ENCODE measurements at regions not wholly inside any gene's neighbourhood (a gene's known extent, or its start where the extent isn't known, plus 50 kb on each side); places are given as distances from the start of the nearest gene placed in this dataset.

DNA sequence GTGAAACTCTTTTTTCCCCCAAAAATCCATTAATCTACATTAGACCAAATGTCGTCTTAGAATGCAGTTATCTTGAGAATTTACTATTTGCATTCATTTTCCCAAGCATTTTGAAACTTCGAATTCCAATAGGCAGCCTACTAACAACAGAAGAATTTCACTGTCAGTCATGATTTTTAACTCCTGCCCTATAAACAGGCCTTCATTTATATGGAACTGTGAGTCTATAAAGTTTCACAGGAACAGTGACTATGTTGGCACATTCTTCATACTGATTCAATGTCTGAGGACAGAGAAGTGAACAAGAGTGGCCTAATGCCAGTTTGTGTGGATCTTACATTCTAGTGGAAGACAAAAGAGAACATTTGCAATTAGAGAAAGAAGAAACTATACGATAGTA lies 198.0 kb downstream of the PCDH17 start:
- TF ChIP-seq, protein P1, sequence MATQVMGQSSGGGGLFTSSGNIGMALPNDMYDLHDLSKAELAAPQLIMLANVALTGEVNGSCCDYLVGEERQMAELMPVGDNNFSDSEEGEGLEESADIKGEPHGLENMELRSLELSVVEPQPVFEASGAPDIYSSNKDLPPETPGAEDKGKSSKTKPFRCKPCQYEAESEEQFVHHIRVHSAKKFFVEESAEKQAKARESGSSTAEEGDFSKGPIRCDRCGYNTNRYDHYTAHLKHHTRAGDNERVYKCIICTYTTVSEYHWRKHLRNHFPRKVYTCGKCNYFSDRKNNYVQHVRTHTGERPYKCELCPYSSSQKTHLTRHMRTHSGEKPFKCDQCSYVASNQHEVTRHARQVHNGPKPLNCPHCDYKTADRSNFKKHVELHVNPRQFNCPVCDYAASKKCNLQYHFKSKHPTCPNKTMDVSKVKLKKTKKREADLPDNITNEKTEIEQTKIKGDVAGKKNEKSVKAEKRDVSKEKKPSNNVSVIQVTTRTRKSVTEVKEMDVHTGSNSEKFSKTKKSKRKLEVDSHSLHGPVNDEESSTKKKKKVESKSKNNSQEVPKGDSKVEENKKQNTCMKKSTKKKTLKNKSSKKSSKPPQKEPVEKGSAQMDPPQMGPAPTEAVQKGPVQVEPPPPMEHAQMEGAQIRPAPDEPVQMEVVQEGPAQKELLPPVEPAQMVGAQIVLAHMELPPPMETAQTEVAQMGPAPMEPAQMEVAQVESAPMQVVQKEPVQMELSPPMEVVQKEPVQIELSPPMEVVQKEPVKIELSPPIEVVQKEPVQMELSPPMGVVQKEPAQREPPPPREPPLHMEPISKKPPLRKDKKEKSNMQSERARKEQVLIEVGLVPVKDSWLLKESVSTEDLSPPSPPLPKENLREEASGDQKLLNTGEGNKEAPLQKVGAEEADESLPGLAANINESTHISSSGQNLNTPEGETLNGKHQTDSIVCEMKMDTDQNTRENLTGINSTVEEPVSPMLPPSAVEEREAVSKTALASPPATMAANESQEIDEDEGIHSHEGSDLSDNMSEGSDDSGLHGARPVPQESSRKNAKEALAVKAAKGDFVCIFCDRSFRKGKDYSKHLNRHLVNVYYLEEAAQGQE (IDR thresholded peaks at IDR 0.05; ENCODE audit: insufficient read depth in 1 of 2, low read depth in 2 of 2, low read length in 2 of 2) = no peak
- TF ChIP-seq FOXP2 (optimal IDR thresholded peaks at IDR 0.05; ENCODE audit: borderline replicate concordance, extremely low read depth, extremely low read length, insufficient read depth) (no peak), TAF1 (IDR thresholded peaks at IDR 0.05; ENCODE audit: borderline replicate concordance, insufficient read depth, low read length) (no peak)

DNA sequence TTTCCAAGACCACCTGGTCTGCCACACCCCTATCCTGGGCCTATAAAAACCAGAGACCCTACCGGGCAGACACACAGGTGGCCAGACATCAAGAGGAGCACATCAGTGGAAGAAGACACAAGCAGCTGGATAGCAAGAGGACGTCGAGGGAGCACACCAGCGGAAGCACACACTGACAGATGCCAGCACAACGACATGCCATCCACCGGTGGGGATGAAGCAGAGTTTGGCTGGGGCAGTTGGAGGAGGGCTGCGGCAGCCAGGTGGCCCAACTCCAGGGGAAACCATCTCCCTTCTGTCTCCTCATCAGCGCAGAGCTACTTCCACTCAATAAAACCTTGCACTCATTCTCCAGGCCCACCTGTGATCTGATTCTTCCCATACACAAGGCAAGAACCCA lies 200.6 kb downstream of the PCDH17 start:
- TF ChIP-seq, protein P1 (IDR thresholded peaks at IDR 0.05; ENCODE audit: insufficient read depth in 1 of 2, low read depth in 2 of 2, low read length in 2 of 2) = no peak
- TF ChIP-seq TAF1 (IDR thresholded peaks at IDR 0.05; ENCODE audit: borderline replicate concordance, insufficient read depth, low read length) (no peak), POLR2AphosphoS5 (IDR thresholded peaks at IDR 0.05; ENCODE audit: low read depth, low read length) (no peak), SIN3A (IDR thresholded peaks at IDR 0.05; ENCODE audit: borderline replicate concordance, insufficient read depth, low read length) (no peak), FOXP2 (optimal IDR thresholded peaks at IDR 0.05; ENCODE audit: borderline replicate concordance, extremely low read depth, extremely low read length, insufficient read depth) (no peak)

DNA sequence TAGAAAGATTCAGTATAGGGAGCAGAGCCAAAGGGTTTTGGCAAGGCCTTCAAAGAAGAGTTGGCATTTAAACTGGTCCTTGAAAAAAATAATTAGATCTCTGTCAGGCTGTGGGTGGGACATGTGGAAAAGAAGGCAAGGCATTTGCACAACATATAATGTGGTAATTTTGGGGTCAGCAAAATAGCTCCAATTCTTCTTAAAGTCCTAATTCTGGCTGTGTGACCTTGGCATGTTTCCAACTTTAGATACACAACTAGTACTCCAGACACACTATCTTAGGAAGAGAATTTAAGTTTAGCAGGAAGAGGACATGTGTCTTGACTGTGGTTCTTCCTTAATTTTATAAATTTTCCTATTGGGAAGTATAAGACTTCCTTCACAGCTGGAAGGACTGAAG lies 206.3 kb downstream of the PCDH17 start:
- TF ChIP-seq, protein P1 (IDR thresholded peaks at IDR 0.05; ENCODE audit: insufficient read depth in 1 of 2, low read depth in 2 of 2, low read length in 2 of 2) = no peak

DNA sequence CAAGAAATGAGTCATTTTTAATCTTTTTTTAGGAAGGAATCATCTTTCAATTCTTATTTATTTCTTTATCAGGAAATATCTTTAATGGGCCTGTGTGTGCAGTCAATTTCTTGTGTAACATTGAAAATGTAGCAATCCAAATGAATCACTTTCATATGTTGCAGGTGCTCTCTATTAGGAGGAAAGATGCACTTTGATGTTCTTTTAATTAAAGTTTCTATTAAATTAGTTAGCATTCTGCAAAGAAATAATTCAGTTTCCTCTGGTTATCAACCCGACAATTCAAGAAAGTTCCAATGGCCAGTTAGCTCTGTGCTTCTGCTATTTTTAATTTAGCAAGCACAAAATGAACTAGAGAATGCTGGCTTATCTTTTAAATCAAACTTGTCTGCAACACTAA lies 212.0 kb downstream of the PCDH17 start:
- TF ChIP-seq TAF1 (IDR thresholded peaks at IDR 0.05; ENCODE audit: borderline replicate concordance, insufficient read depth, low read length) (no peak), POLR2AphosphoS5 (IDR thresholded peaks at IDR 0.05; ENCODE audit: low read depth, low read length) (no peak), SIN3A (IDR thresholded peaks at IDR 0.05; ENCODE audit: borderline replicate concordance, insufficient read depth, low read length) (no peak), FOXP2 (optimal IDR thresholded peaks at IDR 0.05; ENCODE audit: borderline replicate concordance, extremely low read depth, extremely low read length, insufficient read depth) (no peak)
- TF ChIP-seq, protein P1 (IDR thresholded peaks at IDR 0.05; ENCODE audit: insufficient read depth in 1 of 2, low read depth in 2 of 2, low read length in 2 of 2) = no peak

DNA sequence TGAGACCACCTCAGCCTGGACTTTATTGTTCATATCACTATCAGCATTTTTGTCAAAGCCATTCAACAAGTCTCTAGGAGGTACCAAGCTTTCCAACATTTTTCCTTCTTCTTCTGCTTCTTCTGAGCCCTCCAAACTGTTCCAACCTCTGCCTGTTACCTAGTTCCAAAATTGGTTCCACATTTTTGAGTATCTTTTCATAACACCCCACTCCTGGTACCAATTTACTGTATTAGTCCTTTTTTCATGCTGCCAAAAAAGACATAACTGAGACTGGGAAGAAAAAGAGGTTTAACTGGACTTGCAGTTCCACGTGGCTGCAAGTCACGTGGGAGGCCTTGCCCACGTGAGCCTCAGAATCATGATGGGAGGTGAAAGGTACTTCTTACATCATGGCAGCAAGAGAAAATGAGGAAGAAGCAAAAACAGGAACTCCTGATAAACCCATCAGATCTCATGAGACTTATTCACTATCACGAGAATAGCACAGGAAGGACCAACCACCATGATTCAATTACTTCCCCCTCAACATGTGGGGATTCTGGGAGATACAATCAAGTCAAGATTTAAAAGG lies 215.1 kb downstream of the PCDH17 start:
- TF ChIP-seq TAF1 (IDR thresholded peaks at IDR 0.05; ENCODE audit: borderline replicate concordance, insufficient read depth, low read length) (no peak), SIN3A (IDR thresholded peaks at IDR 0.05; ENCODE audit: borderline replicate concordance, insufficient read depth, low read length) (no peak), POLR2AphosphoS5 (IDR thresholded peaks at IDR 0.05; ENCODE audit: low read depth, low read length) (no peak)
- TF ChIP-seq, protein P1 (IDR thresholded peaks at IDR 0.05; ENCODE audit: insufficient read depth in 1 of 2, low read depth in 2 of 2, low read length in 2 of 2) = no peak
